Endothelial cell of umbilical vein (primary cell): ENCODE measurements at regions not wholly inside any gene's neighbourhood (a gene's known extent, or its start where the extent isn't known, plus 50 kb on each side); places are given as distances from the start of the nearest gene placed in this dataset.

ENCODE experiments used
- BruUV-seq: library from RNA; stranded (reverse); fragments of 400-500 nt; replicated peaks from 2 replicates; lab custom pipeline; 2021; lab: Mats Ljungman, UMichigan
- CTCF ChIA-PET: fragments of 300-600, 350-600 bp; sonication (Branson Sonifier 250); formaldehyde crosslinking; loops from one replicate; lab custom pipeline; 2021; ENCODE audit warnings: antibody characterized with exemption, inconsistent platforms; lab: Charles Lee
- POLR2A ChIA-PET: fragments of 300-600, 350-600 bp; sonication (Branson Sonifier 250); formaldehyde crosslinking; loops from one replicate; lab custom pipeline; 2021; ENCODE audit warnings: antibody characterized with exemption, inconsistent platforms; lab: Charles Lee
- DNase-seq: peaks from one replicate; pipeline ENCODE4 v3.0.0-alpha.2; 2011; ENCODE audit warnings: low read depth, low spot score
- FAIRE-seq: peaks from 2 replicates; lab custom pipeline; 2011; peaks lifted over from hg19 to GRCh38; lab: Jason Lieb, UNC
- H2AFZ ChIP-seq: 2 replicates; pipeline ENCODE4 v1.6.0; 2012; ENCODE audit warnings: low read depth, low read length, control low read depth, inconsistent platforms
- H3K27ac ChIP-seq: 2 replicates; pipeline ENCODE4 v1.5.1; 2011; ENCODE audit warnings: low read depth, mild to moderate bottlenecking, control low read depth, low read length, moderate library complexity; ENCODE audit not compliant: insufficient read depth
- H3K27me3 ChIP-seq, 2 experiments: 2 replicates each; pipeline versions ENCODE4 v1.6.0 to v1.6.1; 2011; ENCODE audit warnings: low read length in 2 of 2, mixed read lengths in 1 of 2; ENCODE audit not compliant: control insufficient read depth in 2 of 2, insufficient read depth in 2 of 2
- H3K36me3 ChIP-seq, 2 experiments: 2 replicates in 1 of 2; 3 replicates in 1 of 2; pipeline ENCODE4 v1.5.1; 2011; ENCODE audit warnings: low read length in 2 of 2, mild to moderate bottlenecking in 1 of 2, moderate library complexity in 1 of 2; ENCODE audit not compliant: control insufficient read depth in 2 of 2, insufficient read depth in 2 of 2; ENCODE audit errors: extremely low read depth in 1 of 2
- H3K4me1 ChIP-seq: 3 replicates; pipeline ENCODE4 v1.5.1; 2011; ENCODE audit warnings: mild to moderate bottlenecking, low read length; ENCODE audit not compliant: control insufficient read depth, insufficient read depth; ENCODE audit errors: extremely low read depth
- H3K4me2 ChIP-seq: 2 replicates; pipeline ENCODE4 v1.6.1; 2011; ENCODE audit warnings: low read length, control low read depth, mixed read lengths; ENCODE audit not compliant: insufficient read depth
- H3K4me3 ChIP-seq, 3 experiments: fragments of 200-600 bp in 1 of 3; sonication (generic), shearing (Covaris generic) in 1 of 3; replicated peaks in 1 of 3; 2 replicates each; pipeline ENCODE4 v1.5.1; 2011 to 2016; ENCODE audit warnings: control low read depth in 3 of 3, low read length in 3 of 3, mild to moderate bottlenecking in 2 of 3, inconsistent platforms in 1 of 3, low read depth in 1 of 3, moderate library complexity in 1 of 3; ENCODE audit not compliant: insufficient read depth in 1 of 3
- H3K79me2 ChIP-seq: 2 replicates; pipeline ENCODE4 v1.6.0; 2012; ENCODE audit warnings: low read length, inconsistent platforms; ENCODE audit not compliant: control insufficient read depth, insufficient read depth
- H3K9ac ChIP-seq: replicated peaks from 2 replicates; pipeline ENCODE3; 2011; ENCODE audit warnings: low read length, control low read depth; ENCODE audit not compliant: insufficient read depth; ENCODE audit errors: extremely low read depth
- H3K9me1 ChIP-seq: replicated peaks from 3 replicates; pipeline ENCODE4 v1.6.0; 2011; ENCODE audit warnings: mild to moderate bottlenecking, low read length; ENCODE audit not compliant: control insufficient read depth, insufficient read depth; ENCODE audit errors: extremely low read depth
- H3K9me3 ChIP-seq: replicated peaks from 2 replicates; pipeline ENCODE4 v1.5.1; 2012; ENCODE audit warnings: low read length, inconsistent platforms; ENCODE audit not compliant: control insufficient read depth, insufficient read depth
- H4K20me1 ChIP-seq: replicated peaks from 2 replicates; pipeline ENCODE3; 2011; ENCODE audit warnings: mild to moderate bottlenecking, low read length; ENCODE audit not compliant: control insufficient read depth, insufficient read depth; ENCODE audit errors: extremely low read depth
- CTCF ChIP-seq, 2 donors: IDR thresholded peaks; 1 replicate in 1 of 2; 2 replicates in 1 of 2; pipeline ENCODE4 v1.5.1; 2011; ENCODE audit warnings: low read length in 2 of 2, mild to moderate bottlenecking in 2 of 2, moderate library complexity in 2 of 2, control low read depth in 1 of 2, inconsistent platforms in 1 of 2, low read depth in 1 of 2; ENCODE audit not compliant: insufficient read depth in 1 of 2; ENCODE audit errors: extremely low read depth in 1 of 2
- EZH2 ChIP-seq: IDR thresholded peaks from 2 replicates; pipeline ENCODE4 v1.6.1; 2012; ENCODE audit warnings: borderline replicate concordance, low read depth, mild to moderate bottlenecking, moderate library complexity, low read length, inconsistent platforms; ENCODE audit not compliant: severe bottlenecking
- FOS ChIP-seq: IDR thresholded peaks from 2 replicates; pipeline ENCODE4 v1.6.1; 2011; ENCODE audit warnings: mild to moderate bottlenecking, low read length, moderate library complexity, borderline replicate concordance; ENCODE audit not compliant: insufficient read depth
- GATA2 ChIP-seq: IDR thresholded peaks from 2 replicates; pipeline ENCODE4 v1.7.0; 2011; ENCODE audit warnings: low read depth, mild to moderate bottlenecking, moderate library complexity, mixed read lengths, low read length; ENCODE audit not compliant: insufficient read length, insufficient read depth
- JUN ChIP-seq: IDR thresholded peaks from 2 replicates; pipeline ENCODE4 v1.6.1; 2011; ENCODE audit warnings: borderline replicate concordance, low read depth; ENCODE audit not compliant: insufficient read length, insufficient read depth
- MAX ChIP-seq: IDR thresholded peaks from 2 replicates; pipeline ENCODE4 v1.6.1; 2011; ENCODE audit not compliant: insufficient read depth, insufficient read length
- MYC ChIP-seq: IDR thresholded peaks from one replicate; pipeline ENCODE4 v1.6.1; 2011; ENCODE audit warnings: mild to moderate bottlenecking, low read depth, low read length
- POLR2A ChIP-seq: IDR thresholded peaks from 2 replicates; pipeline ENCODE4 v1.6.1; 2012; ENCODE audit warnings: low read depth, mild to moderate bottlenecking, control low read depth, low read length
- POLR2AphosphoS5 ChIP-seq: IDR thresholded peaks from 2 replicates; pipeline ENCODE4 v1.6.1; 2012; ENCODE audit warnings: low read depth, mild to moderate bottlenecking, control low read depth, low read length, moderate library complexity; ENCODE audit not compliant: insufficient read depth
- dilution Hi-C: fragments of 300-500 bp; cut with MboI; formaldehyde crosslinking; loops from one replicate; pipeline ENCODE4 v1.15.0; 2019; ENCODE audit warnings: low sequenced_read_pairs; ENCODE audit not compliant: extremely low pct_ligation_motif_present
- intact Hi-C: fragments of 100-400 bp; cut with micrococcal nuclease; formaldehyde crosslinking; loops from one replicate; pipeline ENCODE4 v1.10.0; 2022

GRCh38 chr5:24916863-24917262 lies 272.1 kb upstream of the CDH10 start:
- intact Hi-C loops = no loop called here
- Histone ChIP-seq H3K27ac (no peak overlapping the region), H3K36me3 (no peaks in the 10 kb centered on the region), H3K4me1 (no peaks in the 10 kb centered on the region), H3K4me3 (no peak overlapping the region), H3K79me2 (no peaks in the 10 kb centered on the region), H3K9me1 (no peaks in the 10 kb centered on the region), H4K20me1 (no peaks in the 10 kb centered on the region), H3K9me3 (no peaks in the 10 kb centered on the region), H3K27me3 (no peaks in the 10 kb centered on the region), H2AFZ (no peak overlapping the region), H3K9ac (no peak overlapping the region), H3K4me2 (no peak overlapping the region)
- no TSS peak for BruUV-seq
- dilution Hi-C loops = no loop called here
- ChIA-PET CTCF (no interaction called here), POLR2A (no interaction called here)
- TF ChIP-seq EZH2 (no peak), GATA2 (no peak), POLR2AphosphoS5 (no peak), MAX (no peak), JUN (no peak), FOS (no peak), MYC (no peak), CTCF (IDR thresholded peaks at IDR 0.05; ENCODE audit: extremely low read depth in 1 of 2, insufficient read depth in 1 of 2, low read depth in 1 of 2, low read length in 2 of 2) (no peak), POLR2A (no peak)
- DNase-seq (no peak), FAIRE-seq (no peak)
